ENCODE measurements at regions not wholly inside any gene's neighbourhood (a gene's known extent, or its start where the extent isn't known, plus 50 kb on each side); places are given as distances from the start of the nearest gene placed in this dataset.
"Not testable (repeated sequence)": the region's sequence is repeated elsewhere in the genome, so short reads cannot be mapped to it uniquely, and the experiment has no call there.

GRCh38 chr9:29974197-29974596 lies 2400.9 kb upstream of the C9orf72 start:
- FAIRE-seq (no peak), DNase-seq (ENCODE audit: insufficient read length, low spot score) (no peak)

GRCh38 chr9:29976981-29977380 lies 2403.7 kb upstream of the C9orf72 start:
- no peak for DNase-seq (ENCODE audit: insufficient read length, low spot score)
- no peak for FAIRE-seq

- no peak for FAIRE-seq
Observed at GRCh38 chr9:29981013-29981412, 2403.4 kb upstream of the ACO1 start.

GRCh38 chr9:29999645-30000044 lies 2384.8 kb upstream of the ACO1 start:
- DNase-seq (ENCODE audit: insufficient read length, low spot score) (no peak), FAIRE-seq (no peak)

More at GRCh38 chr9:29981013-29981412, 2403.4 kb upstream of the ACO1 start:
- DNase-seq (ENCODE audit: insufficient read length, low spot score) = no peak

GRCh38 chr9:30010691-30011090 lies 2373.8 kb upstream of the ACO1 start:
- FAIRE-seq (no peak), DNase-seq (ENCODE audit: insufficient read length, low spot score) (no peak)

- DNase-seq (ENCODE audit: insufficient read length, low spot score) (no peak), FAIRE-seq (no peak)
Observed at GRCh38 chr9:30012622-30013021, 2371.8 kb upstream of the ACO1 start.

GRCh38 chr9:30015073-30015472 lies 2369.4 kb upstream of the ACO1 start:
- no peak for FAIRE-seq
- no peak for DNase-seq (ENCODE audit: insufficient read length, low spot score)

- no peak for FAIRE-seq
- DNase-seq (ENCODE audit: insufficient read length, low spot score) = no peak
Observed at GRCh38 chr9:30020161-30020560, 2364.3 kb upstream of the ACO1 start.

- FAIRE-seq = no peak
- no peak for DNase-seq (ENCODE audit: insufficient read length, low spot score)
Observed at GRCh38 chr9:30035761-30036160, 2348.7 kb upstream of the ACO1 start.

GRCh38 chr9:30036558-30036957 lies 2347.9 kb upstream of the ACO1 start:
- FAIRE-seq (no peak), DNase-seq (ENCODE audit: insufficient read length, low spot score) (no peak)

- DNase-seq (ENCODE audit: insufficient read length, low spot score) (no peak), FAIRE-seq (no peak)
Observed at GRCh38 chr9:30039712-30040111, 2344.7 kb upstream of the ACO1 start.

- DNase-seq (ENCODE audit: insufficient read length, low spot score) (no peak), FAIRE-seq (no peak)
Observed at GRCh38 chr9:30048396-30048795, 2336.0 kb upstream of the ACO1 start.

GRCh38 chr9:30058463-30058862 lies 2326.0 kb upstream of the ACO1 start:
- no peak for DNase-seq (ENCODE audit: insufficient read length, low spot score)
- FAIRE-seq = no peak

- DNase-seq (ENCODE audit: insufficient read length, low spot score) = no peak
- FAIRE-seq = no peak
Observed at GRCh38 chr9:30060976-30061375, 2323.5 kb upstream of the ACO1 start.

- DNase-seq (ENCODE audit: insufficient read length, low spot score) (no peak), FAIRE-seq (no peak)
Observed at GRCh38 chr9:30065888-30066287, 2318.6 kb upstream of the ACO1 start.

GRCh38 chr9:30069236-30069635 lies 2315.2 kb upstream of the ACO1 start:
- not testable (repeated sequence) for DNase-seq (ENCODE audit: insufficient read length, low spot score); FAIRE-seq

GRCh38 chr9:30075022-30075421 lies 2309.4 kb upstream of the ACO1 start:
- FAIRE-seq = no peak
- DNase-seq (ENCODE audit: insufficient read length, low spot score) = no peak

GRCh38 chr9:30075451-30076199 lies 2308.8 kb upstream of the ACO1 start:
- DNase-seq (ENCODE audit: insufficient read length, low spot score) = no peak
- peak; percentile 18 for FAIRE-seq

GRCh38 chr9:30078195-30078594 lies 2306.2 kb upstream of the ACO1 start:
- DNase-seq (ENCODE audit: insufficient read length, low spot score) (no peak), FAIRE-seq (no peak)

GRCh38 chr9:30089428-30089827 lies 2295.0 kb upstream of the ACO1 start:
- DNase-seq (ENCODE audit: insufficient read length, low spot score) = no peak
- FAIRE-seq = no peak

GRCh38 chr9:30103647-30104394 lies 2280.6 kb upstream of the ACO1 start:
- FAIRE-seq = no peak
- DNase-seq (ENCODE audit: insufficient read length, low spot score) = no peak

GRCh38 chr9:30107134-30107533 lies 2277.3 kb upstream of the ACO1 start:
- not testable (repeated sequence) for FAIRE-seq; DNase-seq (ENCODE audit: insufficient read length, low spot score)
